ENCODE measurements at regions not wholly inside any gene's neighbourhood (a gene's known extent, or its start where the extent isn't known, plus 50 kb on each side); places are given as distances from the start of the nearest gene placed in this dataset.

DNA sequence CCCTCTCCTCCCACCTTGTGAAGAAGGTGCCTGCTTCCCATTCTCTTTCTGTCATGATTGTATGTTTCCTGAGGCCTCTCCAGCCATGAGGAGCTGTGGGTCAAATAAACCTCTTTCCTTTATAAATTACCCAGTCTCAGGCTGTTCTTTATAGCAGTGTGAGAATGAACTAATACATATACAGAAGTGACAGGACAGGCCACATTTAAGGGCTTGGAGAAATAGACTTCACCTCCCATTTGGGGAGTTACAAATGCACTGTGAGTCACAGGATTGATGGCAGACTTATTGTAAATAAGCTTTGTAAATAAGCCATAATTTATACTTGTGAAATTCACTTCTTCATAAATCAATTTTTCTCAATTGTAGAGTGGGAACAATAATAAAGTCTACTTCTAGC lies 543.3 kb downstream of the LRRIQ3 start:
- no peak for DNase-seq (ENCODE audit: low read depth)

GRCh38 chr1:73644198-73644597 lies 553.8 kb downstream of the LRRIQ3 start:
- peak; percentile 9 for DNase-seq (ENCODE audit: low read depth)

- DNase-seq (ENCODE audit: low read depth), result no peak
Observed at GRCh38 chr1:73639494-73639893, 558.5 kb downstream of the LRRIQ3 start.

GRCh38 chr1:73637264-73637663 lies 560.7 kb downstream of the LRRIQ3 start:
- no peak for DNase-seq (ENCODE audit: low read depth)

- no peak for DNase-seq (ENCODE audit: low read depth)
Observed at GRCh38 chr1:73635021-73635420, 563.0 kb downstream of the LRRIQ3 start.

DNA sequence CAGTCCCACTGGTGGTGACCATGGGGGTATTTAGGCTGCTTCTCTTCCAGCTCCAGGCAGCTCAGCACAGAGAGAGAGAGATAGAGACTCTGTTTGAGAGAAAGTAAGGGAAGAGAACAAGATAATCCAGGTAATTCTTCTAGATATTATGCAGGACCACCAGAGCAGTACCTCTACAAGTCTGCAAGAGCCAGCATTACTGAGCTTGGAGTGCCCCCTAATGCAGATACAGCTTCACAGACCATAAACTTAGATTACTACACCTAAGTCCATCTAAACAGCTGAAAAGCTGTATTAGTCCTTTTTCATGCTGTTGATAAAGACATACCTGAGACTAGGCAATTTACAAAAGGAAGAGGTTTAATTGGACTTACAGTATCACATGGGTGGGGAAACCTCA lies 570.3 kb downstream of the LRRIQ3 start:
- no peak for DNase-seq (ENCODE audit: low read depth)

DNA sequence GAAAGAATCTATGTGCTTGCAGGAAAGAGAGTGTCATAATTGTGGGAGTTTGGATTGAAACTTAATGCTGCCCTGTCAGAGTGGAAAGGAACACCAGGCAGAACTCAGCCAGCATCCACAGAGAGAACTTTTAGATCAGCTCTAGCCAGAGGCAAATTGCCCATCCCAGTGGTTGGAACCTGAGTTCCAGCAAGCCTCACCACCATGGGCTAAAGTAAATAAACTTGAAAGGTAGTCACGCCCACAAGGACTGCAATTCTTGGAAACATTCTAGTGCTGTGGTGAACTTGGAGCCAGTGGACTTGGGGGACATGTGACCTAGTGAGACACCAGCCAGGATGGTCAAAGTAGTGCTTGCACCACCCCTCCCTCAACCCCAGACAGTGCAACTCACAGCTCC lies 571.6 kb downstream of the LRRIQ3 start:
- peak; percentile 25 for DNase-seq (ENCODE audit: low read depth)

DNA sequence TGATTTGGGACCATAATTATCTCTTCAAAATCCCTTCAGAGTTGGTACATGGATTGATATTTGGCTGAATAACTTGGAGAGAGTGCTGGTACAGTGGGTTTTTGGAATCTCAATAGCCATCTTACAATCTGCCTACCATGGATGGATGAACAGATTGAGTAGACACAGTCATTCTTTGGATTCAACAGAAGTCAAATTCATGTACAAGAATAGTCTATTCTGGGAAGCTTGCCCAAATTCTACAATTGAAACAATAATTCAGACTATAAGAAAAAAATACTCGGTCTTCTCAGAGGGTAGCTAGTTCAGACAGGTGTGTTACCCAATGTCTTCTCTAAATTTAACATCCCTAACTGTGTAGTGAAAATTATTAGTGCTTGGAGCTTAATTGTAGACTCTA lies 574.0 kb downstream of the LRRIQ3 start:
- DNase-seq (ENCODE audit: low read depth), result no peak

GRCh38 chr1:73617145-73617544 lies 580.8 kb downstream of the LRRIQ3 start:
- no peak for DNase-seq (ENCODE audit: low read depth)

DNA sequence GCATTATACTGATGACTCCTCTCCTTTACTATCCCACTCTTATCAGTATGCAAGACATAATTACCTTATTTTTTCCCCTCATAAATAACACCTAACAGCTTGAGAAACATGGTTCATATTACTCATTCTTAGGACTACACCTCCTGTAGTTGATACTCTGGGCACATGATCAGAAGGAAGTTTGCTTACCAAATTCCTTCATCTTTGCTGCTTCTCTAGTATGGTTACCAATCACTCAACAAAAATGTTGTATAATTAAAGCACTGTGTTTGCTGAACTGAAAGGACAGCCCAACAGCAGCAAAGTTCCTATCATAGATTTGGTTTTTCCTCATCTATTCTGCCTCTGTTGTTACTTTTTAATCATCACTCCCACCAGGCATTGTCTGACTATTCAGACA lies 586.3 kb downstream of the LRRIQ3 start:
- peak; percentile 39 for DNase-seq (ENCODE audit: low read depth)

DNA sequence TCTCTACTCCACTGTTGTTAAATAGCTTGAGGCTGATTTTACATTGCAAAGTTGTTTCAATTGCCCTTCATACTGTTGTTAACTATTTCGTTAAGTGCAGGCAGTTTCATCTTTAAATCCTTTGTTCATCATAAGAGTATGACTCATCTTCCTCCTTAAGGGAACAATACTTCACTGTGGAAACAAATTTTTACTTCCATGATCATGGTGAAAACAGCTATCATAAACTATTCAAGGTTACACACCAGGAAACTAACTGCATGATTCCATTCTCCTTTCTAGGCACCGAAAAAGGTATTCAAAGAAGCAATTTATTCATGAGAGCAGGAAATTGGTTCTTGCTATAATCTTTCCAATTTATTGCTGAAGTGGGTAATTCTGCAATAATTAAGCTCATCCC lies 593.2 kb downstream of the LRRIQ3 start:
- DNase-seq (ENCODE audit: low read depth), result peak; percentile 81

GRCh38 chr1:73604211-73604610 lies 593.8 kb downstream of the LRRIQ3 start:
- DNase-seq (ENCODE audit: low read depth), result no peak

- DNase-seq (ENCODE audit: low read depth), result peak; percentile 69
Observed at GRCh38 chr1:73593804-73594203, 604.2 kb downstream of the LRRIQ3 start.

GRCh38 chr1:73593364-73593763 lies 604.6 kb downstream of the LRRIQ3 start:
- DNase-seq (ENCODE audit: low read depth), result peak; percentile 96

DNA sequence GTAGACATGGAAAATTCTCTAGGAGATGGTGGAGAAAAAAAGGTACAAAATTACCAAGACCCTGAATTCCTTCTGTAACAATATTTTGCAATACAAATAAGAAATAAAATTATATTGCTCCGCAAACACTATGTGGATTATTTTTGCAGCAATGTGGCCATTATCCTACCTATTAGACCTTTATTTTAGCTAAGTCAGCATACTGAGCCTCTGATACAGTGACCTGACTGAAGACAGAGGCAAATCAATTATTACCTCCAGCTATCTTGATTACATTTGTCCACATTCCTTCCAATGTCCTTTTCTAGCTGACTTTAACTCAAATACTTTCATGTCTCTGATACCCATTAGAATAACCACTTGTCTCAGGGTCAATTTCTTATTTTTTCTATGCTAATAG lies 610.9 kb downstream of the LRRIQ3 start:
- no peak for DNase-seq (ENCODE audit: low read depth)

DNA sequence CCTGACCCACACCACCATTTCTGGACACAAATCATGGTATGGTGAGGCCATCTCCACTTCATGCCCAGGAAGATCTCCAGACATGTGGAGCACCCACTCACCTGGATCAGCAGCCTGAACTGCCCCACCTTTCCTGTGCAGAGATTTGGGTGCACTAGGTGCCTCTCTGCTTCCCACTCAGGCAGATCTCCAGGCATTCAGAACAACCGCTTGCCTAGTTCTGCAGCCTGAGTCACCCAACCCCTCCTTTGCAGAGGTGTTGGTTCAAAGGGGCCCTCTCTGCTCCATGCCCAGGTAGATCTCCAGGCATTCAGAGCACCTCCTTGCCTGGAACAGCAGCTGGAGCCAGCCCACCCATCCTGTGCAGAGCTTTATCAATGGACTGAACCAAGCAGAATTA lies 620.8 kb downstream of the LRRIQ3 start:
- no peak for DNase-seq (ENCODE audit: low read depth)

DNA sequence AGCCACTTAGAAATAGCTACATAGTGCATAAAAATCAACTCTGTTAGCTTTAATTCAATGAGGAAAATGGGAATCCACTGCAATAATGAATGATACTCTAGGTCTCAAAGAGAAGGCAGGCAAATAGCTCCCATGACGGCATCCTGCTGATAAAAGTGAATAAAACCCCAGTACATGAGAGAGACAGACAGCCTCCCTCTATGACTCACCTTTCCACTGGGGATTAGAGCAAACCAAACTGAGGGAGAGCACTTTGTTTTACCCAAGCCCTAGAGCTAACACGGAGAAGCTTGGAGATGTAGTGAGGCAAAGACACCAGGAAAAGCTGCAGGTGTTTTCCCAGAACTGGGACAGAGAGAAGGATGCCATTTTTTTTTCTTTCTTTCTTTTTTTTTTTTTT lies 621.9 kb downstream of the LRRIQ3 start:
- DNase-seq (ENCODE audit: low read depth), result no peak

DNA sequence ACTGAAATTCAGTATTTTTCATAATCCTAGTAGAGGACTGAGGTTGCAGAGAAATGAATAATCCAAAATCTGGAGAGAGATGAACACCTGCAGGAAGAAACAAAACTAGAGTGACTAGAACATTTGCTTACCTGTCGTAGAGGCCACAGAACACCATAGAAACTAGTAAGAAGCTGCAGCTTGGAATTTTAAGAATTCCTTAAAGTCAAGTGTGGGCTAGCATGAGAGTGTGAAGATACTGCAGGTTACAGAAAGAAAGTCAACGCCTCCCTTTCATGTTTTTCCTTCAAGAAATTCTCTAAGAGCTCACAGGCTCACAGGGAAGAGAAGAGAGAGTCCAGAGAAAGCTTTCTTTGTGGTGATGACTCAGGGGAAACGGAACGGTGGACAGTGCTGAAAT lies 633.7 kb downstream of the LRRIQ3 start:
- DNase-seq (ENCODE audit: low read depth), result no peak

GRCh38 chr1:73556270-73556669 lies 641.7 kb downstream of the LRRIQ3 start:
- no peak for DNase-seq (ENCODE audit: low read depth)

GRCh38 chr1:73537400-73537799 lies 660.6 kb downstream of the LRRIQ3 start:
- DNase-seq (ENCODE audit: low read depth), result no peak

- no peak for DNase-seq (ENCODE audit: low read depth)
Observed at GRCh38 chr1:73517603-73518191, 680.3 kb downstream of the LRRIQ3 start.

DNA sequence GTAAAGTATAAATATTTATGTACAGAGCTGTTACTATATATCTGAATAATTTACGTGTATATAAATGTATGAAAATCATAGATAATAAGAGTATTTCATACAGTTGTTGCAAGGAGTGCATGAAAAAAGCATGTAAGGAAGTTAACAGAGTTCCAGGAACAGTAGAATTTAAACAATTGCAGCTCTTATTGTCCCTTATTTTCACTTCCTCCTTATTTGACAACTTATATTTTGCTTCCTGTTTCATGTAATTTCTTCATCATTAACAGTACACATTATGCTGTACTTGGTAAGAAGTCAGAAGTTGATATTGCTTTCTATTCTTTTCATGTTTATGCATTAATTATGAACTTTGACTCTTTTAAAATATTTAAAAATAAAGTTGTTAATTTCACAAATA lies 681.5 kb downstream of the LRRIQ3 start:
- no peak for DNase-seq (ENCODE audit: low read depth)

- DNase-seq (ENCODE audit: low read depth), result peak; percentile 41
Observed at GRCh38 chr1:73511038-73511437, 686.9 kb downstream of the LRRIQ3 start.

- DNase-seq (ENCODE audit: low read depth), result no peak
Observed at GRCh38 chr1:73500154-73500553, 697.8 kb downstream of the LRRIQ3 start.

DNA sequence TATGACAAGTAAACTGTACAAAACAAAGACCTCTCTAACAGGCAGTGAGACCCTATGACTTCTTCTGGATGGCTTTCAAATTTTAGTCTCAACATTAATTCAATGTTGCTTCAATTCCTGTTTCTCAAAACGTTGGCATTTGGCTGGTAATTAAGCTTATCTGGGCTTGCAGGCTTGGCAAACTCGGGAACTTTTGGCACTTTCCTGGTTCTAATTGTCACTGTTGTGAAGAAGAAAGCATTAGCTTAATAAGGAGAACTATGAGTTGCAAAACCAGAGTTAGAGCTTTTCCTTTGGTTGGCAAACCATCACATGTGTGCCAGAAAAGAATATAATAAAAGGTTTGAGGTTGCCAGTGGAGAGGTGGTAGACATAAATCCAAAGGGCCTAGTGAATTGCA lies 698.3 kb downstream of the LRRIQ3 start:
- no peak for DNase-seq (ENCODE audit: low read depth)

All from renal cortical epithelial cell (primary cell).